DND-41 (cell line): ENCODE measurements at regions not wholly inside any gene's neighbourhood (a gene's known extent, or its start where the extent isn't known, plus 50 kb on each side); places are given as distances from the start of the nearest gene placed in this dataset.

Source experiments
- CTCF ChIP-seq: IDR thresholded peaks from 2 replicates; pipeline ENCODE4 v1.5.1; 2012; ENCODE audit warnings: borderline replicate concordance, low read length, moderate library complexity, mild to moderate bottlenecking; ENCODE audit not compliant: poor library complexity, severe bottlenecking; ENCODE audit errors: extremely low read depth
- EZH2 ChIP-seq: IDR thresholded peaks from 3 replicates; pipeline ENCODE4 v1.6.1; 2012; ENCODE audit warnings: borderline replicate concordance, low read depth, mild to moderate bottlenecking, moderate library complexity, low read length, inconsistent platforms; ENCODE audit not compliant: severe bottlenecking

- no peak for TF ChIP-seq CTCF
- no peak for TF ChIP-seq EZH2
These were observed 185.5 kb upstream of the ZSWIM2 start for GRCh38 chr2:187034434-187034833.
